ENCODE measurements at regions not wholly inside any gene's neighbourhood (a gene's known extent, or its start where the extent isn't known, plus 50 kb on each side); places are given as distances from the start of the nearest gene placed in this dataset.

DNA sequence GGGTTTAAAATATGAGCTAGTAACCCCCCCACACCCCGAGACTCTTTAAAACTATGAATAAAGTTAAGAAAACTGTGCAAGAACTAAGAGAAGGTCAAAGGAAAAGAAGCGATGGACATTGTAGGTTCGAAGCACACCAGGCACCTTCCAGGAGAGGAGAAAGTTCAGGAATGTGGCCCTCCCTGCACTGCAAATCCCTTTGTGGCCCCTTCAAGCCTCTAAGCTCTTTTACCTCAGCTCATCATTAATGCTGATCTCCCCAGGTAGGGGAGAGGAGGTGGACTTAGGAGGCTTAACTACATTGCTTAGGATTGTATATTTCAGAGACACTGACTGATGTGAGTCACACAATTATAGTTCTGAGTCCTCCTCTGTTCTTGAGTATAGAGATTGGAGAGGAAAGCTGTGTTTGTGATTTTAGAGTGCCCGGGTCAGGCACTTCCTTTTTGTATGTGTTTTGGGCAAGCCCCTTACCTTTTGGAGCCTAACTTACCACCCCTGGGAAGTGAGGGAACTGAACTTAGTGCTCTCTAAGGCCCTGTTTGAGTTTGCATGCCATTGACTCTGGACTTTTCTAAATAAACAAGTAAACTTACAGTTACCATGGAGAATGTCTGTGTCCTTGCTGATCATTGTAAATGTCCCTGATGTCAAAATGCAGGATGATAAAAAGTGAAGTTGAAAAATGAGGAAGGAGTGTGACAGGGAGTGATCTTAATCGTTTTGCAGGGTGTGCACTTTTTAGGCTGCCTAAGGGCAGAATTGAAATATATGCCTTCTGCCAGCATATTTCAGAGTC lies 140.8 kb upstream of the ZEB2 start:
- Histone ChIP-seq H3K27me3 (ENCODE audit: control insufficient read depth, insufficient read depth, low read length) (no peaks in the 10 kb centered on the region), H3K36me3 (ENCODE audit: control insufficient read depth, insufficient read depth, low read length) (no peaks in the 10 kb centered on the region), H3K4me3 (ENCODE audit: low read depth, low read length) (no peak overlapping the region), H3K4me1 (ENCODE audit: control insufficient read depth, insufficient read depth, low read length) (peaks cover 15% of the 10 kb centered on the region), H3K9me3 (ENCODE audit: control insufficient read depth, insufficient read depth, low read length) (no peaks in the 10 kb centered on the region), H3K9ac (ENCODE audit: low read depth, low read length) (no peak overlapping the region), H3K27ac (ENCODE audit: low read depth, low read length) (no peak overlapping the region)

GRCh38 chr2:144659731-144660275 lies 139.9 kb upstream of the ZEB2 start:
- Histone ChIP-seq H3K36me3 (ENCODE audit: control insufficient read depth, insufficient read depth, low read length) (no peaks in the 10 kb centered on the region), H3K4me1 (ENCODE audit: control insufficient read depth, insufficient read depth, low read length) (peaks cover 9% of the 10 kb centered on the region), H3K4me3 (ENCODE audit: low read depth, low read length) (no peak overlapping the region), H3K9me3 (ENCODE audit: control insufficient read depth, insufficient read depth, low read length) (no peaks in the 10 kb centered on the region), H3K27ac (ENCODE audit: low read depth, low read length) (no peak overlapping the region), H3K27me3 (ENCODE audit: control insufficient read depth, insufficient read depth, low read length) (no peaks in the 10 kb centered on the region), H3K9ac (ENCODE audit: low read depth, low read length) (no peak overlapping the region)

GRCh38 chr2:144654523-144654922 lies 134.6 kb upstream of the ZEB2 start:
- H3K9ac ChIP-seq (ENCODE audit: low read depth, low read length), result no peak overlapping the region

DNA sequence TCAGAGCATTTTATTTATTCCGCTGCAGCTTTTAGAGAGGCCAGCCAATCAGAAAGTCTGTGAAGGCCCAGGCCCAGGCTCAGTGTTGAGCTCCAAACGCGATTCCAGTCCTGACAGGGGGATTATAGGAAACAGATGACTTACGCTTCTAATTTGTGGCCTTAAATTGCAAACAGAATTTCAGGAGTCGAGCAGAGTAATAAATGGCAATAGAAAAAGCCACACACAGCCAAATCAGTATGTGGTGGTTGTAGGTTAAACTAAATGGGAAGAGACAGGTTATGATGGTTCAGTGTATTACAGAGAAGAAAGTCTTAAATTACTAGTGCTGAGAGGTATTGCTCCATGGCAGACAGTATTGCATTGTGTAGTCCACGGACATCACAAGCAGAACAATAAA lies 131.0 kb upstream of the ZEB2 start:
- Histone ChIP-seq H3K27ac (ENCODE audit: low read depth, low read length) (no peak overlapping the region), H3K27me3 (ENCODE audit: control insufficient read depth, insufficient read depth, low read length) (no peaks in the 10 kb centered on the region), H3K9me3 (ENCODE audit: control insufficient read depth, insufficient read depth, low read length) (no peaks in the 10 kb centered on the region), H3K36me3 (ENCODE audit: control insufficient read depth, insufficient read depth, low read length) (no peaks in the 10 kb centered on the region), H3K4me3 (ENCODE audit: low read depth, low read length) (no peak overlapping the region), H3K4me1 (ENCODE audit: control insufficient read depth, insufficient read depth, low read length) (peaks cover 18% of the 10 kb centered on the region), H3K9ac (ENCODE audit: low read depth, low read length) (no peak overlapping the region)

More at GRCh38 chr2:144654523-144654922, 134.6 kb upstream of the ZEB2 start:
- H3K9me3 ChIP-seq (ENCODE audit: control insufficient read depth, insufficient read depth, low read length), result no peaks in the 10 kb centered on the region
- no peaks in the 10 kb centered on the region for H3K27me3 ChIP-seq (ENCODE audit: control insufficient read depth, insufficient read depth, low read length)
- no peaks in the 10 kb centered on the region for H3K36me3 ChIP-seq (ENCODE audit: control insufficient read depth, insufficient read depth, low read length)
- H3K4me3 ChIP-seq (ENCODE audit: low read depth, low read length), result no peak overlapping the region
- no peak overlapping the region for H3K27ac ChIP-seq (ENCODE audit: low read depth, low read length)
- H3K4me1 ChIP-seq (ENCODE audit: control insufficient read depth, insufficient read depth, low read length), result peaks cover 5% of the 10 kb centered on the region; the same call in 1 of the 2 replicates

DNA sequence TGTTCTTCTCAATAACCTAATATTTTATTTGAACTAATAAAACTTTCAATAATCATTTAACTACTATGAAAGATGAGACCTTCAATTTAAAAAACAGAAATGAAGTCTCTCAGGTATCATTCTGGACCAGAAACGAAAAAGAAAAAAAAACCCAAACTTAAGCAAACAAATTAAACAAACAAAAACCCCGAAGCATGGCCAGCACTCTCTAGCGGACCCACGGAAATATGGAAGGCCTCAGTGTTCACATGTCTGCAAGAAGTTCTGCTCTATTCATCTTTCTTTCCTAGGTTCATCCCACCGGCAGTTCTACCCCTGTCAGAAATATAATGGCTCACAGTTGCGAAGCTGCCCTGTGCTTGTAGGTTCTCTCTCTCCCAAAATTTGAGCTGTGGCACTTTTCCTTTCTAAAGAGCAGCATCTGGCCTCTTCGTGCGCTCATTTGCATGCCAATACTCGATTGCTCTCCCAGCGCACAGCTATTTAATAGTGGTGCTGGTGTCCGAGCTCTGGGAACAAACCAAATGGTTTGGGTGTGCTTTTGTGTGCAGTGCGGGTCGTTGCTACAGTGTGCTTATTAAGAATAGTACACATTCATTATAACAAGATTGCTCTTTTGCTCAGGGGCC lies 129.0 kb upstream of the ZEB2 start:
- H3K27me3 ChIP-seq (ENCODE audit: control insufficient read depth, insufficient read depth, low read length), result no peaks in the 10 kb centered on the region
- no peak overlapping the region for H3K9ac ChIP-seq (ENCODE audit: low read depth, low read length)
- H3K9me3 ChIP-seq (ENCODE audit: control insufficient read depth, insufficient read depth, low read length), result no peaks in the 10 kb centered on the region
- peak overlapping the region; percentile 8 for H3K27ac ChIP-seq (ENCODE audit: low read depth, low read length)
- no peaks in the 10 kb centered on the region for H3K36me3 ChIP-seq (ENCODE audit: control insufficient read depth, insufficient read depth, low read length)
- peaks cover 18% of the 10 kb centered on the region for H3K4me1 ChIP-seq (ENCODE audit: control insufficient read depth, insufficient read depth, low read length)
- H3K4me3 ChIP-seq (ENCODE audit: low read depth, low read length), result peak overlapping the region; percentile 20; the same call in 1 of the 2 replicates

DNA sequence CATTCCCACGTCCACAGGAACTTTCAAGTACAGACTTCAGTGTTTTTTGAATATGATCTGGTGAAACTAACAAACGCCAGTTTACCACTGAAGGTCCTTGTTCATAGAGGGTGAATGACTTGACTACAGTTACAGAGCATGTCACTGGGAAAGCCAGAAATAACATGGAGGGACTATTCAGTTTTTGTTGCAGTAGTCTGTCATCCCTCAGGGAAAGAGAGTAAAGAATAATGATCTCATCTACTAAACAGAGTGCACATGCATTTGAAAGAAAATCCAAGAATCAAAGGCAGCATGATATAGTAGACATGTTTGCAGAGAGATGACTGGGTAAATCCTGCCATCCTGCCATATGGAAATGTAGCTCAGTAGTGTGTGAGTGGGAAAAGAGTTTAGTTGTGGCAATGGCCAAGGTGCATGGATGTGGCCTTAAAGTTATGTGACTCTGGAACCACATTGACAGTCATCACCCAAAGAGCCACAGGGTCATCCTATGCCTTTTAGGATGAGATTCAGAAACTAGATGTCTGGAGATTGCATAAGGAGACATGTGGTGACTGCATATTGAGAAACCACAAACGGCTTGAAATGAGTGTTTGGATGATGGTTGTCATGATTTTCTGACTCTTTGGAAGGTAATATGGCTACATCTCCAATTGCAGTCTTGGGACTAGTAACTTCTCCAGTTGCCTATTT lies 125.3 kb upstream of the ZEB2 start:
- Histone ChIP-seq H3K27me3 (ENCODE audit: control insufficient read depth, insufficient read depth, low read length) (no peaks in the 10 kb centered on the region), H3K4me1 (ENCODE audit: control insufficient read depth, insufficient read depth, low read length) (peaks cover 32% of the 10 kb centered on the region), H3K4me3 (ENCODE audit: low read depth, low read length) (no peak overlapping the region), H3K9me3 (ENCODE audit: control insufficient read depth, insufficient read depth, low read length) (no peaks in the 10 kb centered on the region), H3K9ac (ENCODE audit: low read depth, low read length) (no peak overlapping the region), H3K27ac (ENCODE audit: low read depth, low read length) (no peak overlapping the region), H3K36me3 (ENCODE audit: control insufficient read depth, insufficient read depth, low read length) (no peaks in the 10 kb centered on the region)

GRCh38 chr2:144644549-144644948 lies 124.6 kb upstream of the ZEB2 start:
- H3K4me3 ChIP-seq (ENCODE audit: low read depth, low read length), result no peak overlapping the region
- H3K9ac ChIP-seq (ENCODE audit: low read depth, low read length), result no peak overlapping the region
- H3K9me3 ChIP-seq (ENCODE audit: control insufficient read depth, insufficient read depth, low read length), result no peaks in the 10 kb centered on the region
- no peaks in the 10 kb centered on the region for H3K27me3 ChIP-seq (ENCODE audit: control insufficient read depth, insufficient read depth, low read length)
- no peaks in the 10 kb centered on the region for H3K36me3 ChIP-seq (ENCODE audit: control insufficient read depth, insufficient read depth, low read length)
- H3K27ac ChIP-seq (ENCODE audit: low read depth, low read length), result no peak overlapping the region
- H3K4me1 ChIP-seq (ENCODE audit: control insufficient read depth, insufficient read depth, low read length), result peaks cover 28% of the 10 kb centered on the region

DNA sequence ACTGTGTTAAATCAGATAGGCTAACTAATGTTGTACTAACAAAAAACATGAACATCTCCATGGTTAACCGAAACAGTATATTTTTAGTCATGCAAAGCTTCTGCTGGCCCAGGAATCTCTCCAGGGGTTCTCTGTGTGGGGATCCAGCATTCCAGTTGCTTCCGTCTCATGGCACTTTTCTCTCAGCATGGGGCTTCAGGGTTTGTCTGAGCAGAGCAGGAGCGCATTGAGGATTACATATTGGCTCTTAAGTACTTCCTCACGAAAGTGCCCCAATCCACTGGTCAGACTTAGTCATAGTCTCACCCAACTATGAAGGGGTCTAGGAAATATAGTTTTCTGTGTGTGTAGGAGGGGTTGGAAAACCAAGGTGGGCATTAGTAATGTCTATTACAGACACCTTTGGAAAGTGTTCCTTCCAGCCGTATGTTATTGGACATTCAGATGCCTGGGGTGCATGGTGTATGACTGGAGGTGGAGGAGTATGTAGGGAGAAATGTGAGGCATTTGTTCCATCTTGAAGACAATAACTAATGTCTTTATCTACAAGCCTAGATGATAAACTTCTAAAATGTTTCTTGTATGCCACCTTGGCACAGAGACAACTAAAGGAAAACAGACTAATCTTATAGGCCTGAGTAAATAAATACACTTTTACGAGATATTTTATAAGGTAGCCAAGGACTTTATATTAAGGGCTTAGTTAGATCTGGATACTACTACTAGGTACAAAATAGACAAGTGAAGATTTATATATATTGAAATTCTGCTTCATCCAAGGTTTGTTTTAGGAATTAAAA lies 123.8 kb upstream of the ZEB2 start:
- H3K27me3 ChIP-seq (ENCODE audit: control insufficient read depth, insufficient read depth, low read length), result no peaks in the 10 kb centered on the region
- no peak overlapping the region for H3K27ac ChIP-seq (ENCODE audit: low read depth, low read length)
- H3K4me1 ChIP-seq (ENCODE audit: control insufficient read depth, insufficient read depth, low read length), result peaks cover 19% of the 10 kb centered on the region
- no peaks in the 10 kb centered on the region for H3K36me3 ChIP-seq (ENCODE audit: control insufficient read depth, insufficient read depth, low read length)
- no peak overlapping the region for H3K9ac ChIP-seq (ENCODE audit: low read depth, low read length)
- H3K4me3 ChIP-seq (ENCODE audit: low read depth, low read length), result no peak overlapping the region
- no peaks in the 10 kb centered on the region for H3K9me3 ChIP-seq (ENCODE audit: control insufficient read depth, insufficient read depth, low read length)

- no peaks in the 10 kb centered on the region; the same call in 1 of the 2 replicates for H3K9me3 ChIP-seq (ENCODE audit: control insufficient read depth, insufficient read depth, low read length)
- H3K4me1 ChIP-seq (ENCODE audit: control insufficient read depth, insufficient read depth, low read length), result peaks cover 14% of the 10 kb centered on the region
- H3K9ac ChIP-seq (ENCODE audit: low read depth, low read length), result no peak overlapping the region; the same call in 1 of the 2 replicates
- no peaks in the 10 kb centered on the region for H3K36me3 ChIP-seq (ENCODE audit: control insufficient read depth, insufficient read depth, low read length)
- H3K4me3 ChIP-seq (ENCODE audit: low read depth, low read length), result no peak overlapping the region
- no peak overlapping the region for H3K27ac ChIP-seq (ENCODE audit: low read depth, low read length)
- H3K27me3 ChIP-seq (ENCODE audit: control insufficient read depth, insufficient read depth, low read length), result no peaks in the 10 kb centered on the region
Measured at GRCh38 chr2:144642856-144643255, 122.9 kb upstream of the ZEB2 start.

DNA sequence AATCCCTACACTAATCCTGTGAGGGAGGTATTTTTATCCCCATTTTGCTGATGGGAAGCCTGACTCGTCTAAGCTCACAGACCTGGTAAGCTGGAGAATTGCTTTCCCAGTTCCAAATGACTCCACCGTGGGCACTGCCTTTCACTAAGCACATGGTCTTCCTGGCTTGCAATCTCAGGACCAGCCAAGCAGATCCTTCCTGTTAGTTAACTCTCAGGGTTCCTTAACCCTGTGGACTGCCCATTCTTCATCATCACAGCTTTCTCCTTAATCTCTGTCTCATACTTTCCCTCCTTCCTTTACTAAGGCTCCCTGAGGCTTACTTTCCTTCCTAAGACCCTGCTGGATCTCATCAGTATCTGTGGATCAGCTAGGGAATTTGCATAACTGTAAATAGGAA lies 122.2 kb upstream of the ZEB2 start:
- no peaks in the 10 kb centered on the region for H3K27me3 ChIP-seq (ENCODE audit: control insufficient read depth, insufficient read depth, low read length)
- no peaks in the 10 kb centered on the region for H3K36me3 ChIP-seq (ENCODE audit: control insufficient read depth, insufficient read depth, low read length)
- H3K4me3 ChIP-seq (ENCODE audit: low read depth, low read length), result no peak overlapping the region
- H3K27ac ChIP-seq (ENCODE audit: low read depth, low read length), result no peak overlapping the region
- H3K9ac ChIP-seq (ENCODE audit: low read depth, low read length), result no peak overlapping the region
- H3K9me3 ChIP-seq (ENCODE audit: control insufficient read depth, insufficient read depth, low read length), result no peaks in the 10 kb centered on the region; the same call in 1 of the 2 replicates
- peaks cover 14% of the 10 kb centered on the region for H3K4me1 ChIP-seq (ENCODE audit: control insufficient read depth, insufficient read depth, low read length)

Data from HUES48 (cell line).